HepG2 (cell line): ENCODE measurements at regions not wholly inside any gene's neighbourhood (a gene's known extent, or its start where the extent isn't known, plus 50 kb on each side); places are given as distances from the start of the nearest gene placed in this dataset.

Experiments
- ATAC-seq: fragments of 200-7000 bp; cut with Tn5 transposase; 3 replicates; pipeline ENCODE4 v1.9.1; 2020; ENCODE audit warnings: mild to moderate bottlenecking, moderate library complexity
- BruUV-seq: library from RNA; stranded (reverse); fragments of 400-500 nt; replicated peaks from 2 replicates; lab custom pipeline; 2021; lab: Mats Ljungman, UMichigan
- CTCF ChIA-PET: fragments of 300-600 bp; formaldehyde crosslinking; extraction: SDS; loops from one replicate; lab custom pipeline; 2021; ENCODE audit warnings: low total read pairs, inconsistent platforms, low intra/inter-chr PET ratio; lab: Yijun Ruan, JAX
- POLR2A ChIA-PET: fragments of 350-600 bp; sonication (Branson Sonifier 250); formaldehyde crosslinking; loops from one replicate; lab custom pipeline; 2020; ENCODE audit warnings: antibody characterized with exemption, inconsistent platforms; lab: Yijun Ruan, JAX
- DNase-seq: peaks from one replicate; pipeline ENCODE4 v3.0.0-alpha.2; 2015; ENCODE audit warnings: low spot score
- FAIRE-seq: peaks from 3 replicates; lab custom pipeline; 2011; peaks lifted over from hg19 to GRCh38; lab: Jason Lieb, UNC
- H2AFZ ChIP-seq: one replicate; pipeline ENCODE4 v1.6.1; 2011; ENCODE audit warnings: low read length, inconsistent platforms
- H3K27ac ChIP-seq: fragments of 300-600 bp; 3 replicates; pipeline ENCODE4 v1.8.0; 2011; ENCODE audit warnings: mixed run types, mild to moderate bottlenecking, mixed read lengths, low read length, inconsistent platforms; ENCODE audit not compliant: insufficient read depth; ENCODE audit errors: extremely low read length
- H3K27me3 ChIP-seq, 2 experiments: fragments of 200-600 bp in 1 of 2; 2 replicates in 1 of 2; 3 replicates in 1 of 2; pipeline versions ENCODE4 v1.6.0 to v1.8.0; 2011; ENCODE audit warnings: low read length in 2 of 2, mild to moderate bottlenecking in 2 of 2, moderate library complexity in 2 of 2, inconsistent platforms in 1 of 2; ENCODE audit not compliant: insufficient read depth in 2 of 2, control insufficient read depth in 1 of 2
- H3K36me3 ChIP-seq, 2 experiments: fragments of 200-600 bp in 1 of 2; replicated peaks in 1 of 2; 2 replicates in 1 of 2; 3 replicates in 1 of 2; pipeline versions ENCODE4 v1.5.1 to v1.8.0; 2011; ENCODE audit warnings: low read length in 2 of 2, inconsistent platforms in 1 of 2; ENCODE audit not compliant: insufficient read depth in 2 of 2, control insufficient read depth in 1 of 2
- H3K4me1 ChIP-seq: 2 replicates; pipeline ENCODE4 v1.5.1; 2012; ENCODE audit warnings: low read length, inconsistent platforms; ENCODE audit not compliant: insufficient read depth
- H3K4me2 ChIP-seq: 2 replicates; pipeline ENCODE4 v1.6.0; 2011; ENCODE audit warnings: low read depth, low read length, inconsistent platforms
- H3K4me3 ChIP-seq, 3 experiments: fragments of 200-600 bp in 1 of 3; sonication (generic), shearing (Covaris generic) in 1 of 3; replicated peaks in 1 of 3; 2 replicates each; pipeline ENCODE4 v1.5.1; 2011 to 2016; ENCODE audit warnings: low read length in 3 of 3, inconsistent platforms in 2 of 3, low read depth in 2 of 3, mild to moderate bottlenecking in 2 of 3, control low read depth in 1 of 3, mixed read lengths in 1 of 3; ENCODE audit not compliant: insufficient read depth in 1 of 3
- H3K79me2 ChIP-seq: one replicate; pipeline ENCODE4 v1.6.1; 2011; ENCODE audit warnings: low read length, inconsistent platforms; ENCODE audit not compliant: insufficient read depth
- H3K9ac ChIP-seq: 2 replicates; pipeline ENCODE4 v1.6.0; 2011; ENCODE audit warnings: mild to moderate bottlenecking, low read depth, low read length, inconsistent platforms; ENCODE audit not compliant: insufficient read depth
- H3K9me3 ChIP-seq: 2 replicates; pipeline ENCODE4 v1.5.1; 2012; ENCODE audit warnings: mild to moderate bottlenecking, low read length
- H4K20me1 ChIP-seq: 2 replicates; pipeline ENCODE4 v1.6.0; 2011; ENCODE audit warnings: inconsistent platforms, mild to moderate bottlenecking, low read length, moderate library complexity; ENCODE audit not compliant: insufficient read depth
- CCDC6 ChIP-seq: sonication (generic); formaldehyde crosslinking; IDR thresholded peaks from 2 replicates; pipeline ENCODE4 v1.8.1; 2022; ENCODE audit warnings: mild to moderate bottlenecking, missing genetic modification reagents, moderate library complexity
- HDAC1 ChIP-seq: sonication (generic); formaldehyde crosslinking; IDR thresholded peaks from 2 replicates; pipeline ENCODE4 v1.5.1; 2020; ENCODE audit warnings: mild to moderate bottlenecking, missing genetic modification reagents
- IRF2 ChIP-seq: IDR thresholded peaks from 2 replicates; pipeline ENCODE4 v1.6.1; 2018; ENCODE audit warnings: missing genetic modification reagents, missing compliant biosample characterization
- MTF1 ChIP-seq: sonication (generic); formaldehyde crosslinking; IDR thresholded peaks from 2 replicates; pipeline ENCODE4 v1.5.0; 2020; ENCODE audit warnings: missing genetic modification reagents
- SMAD3 ChIP-seq: sonication (generic); formaldehyde crosslinking; IDR thresholded peaks from 2 replicates; pipeline ENCODE4 v1.4.0; 2020; ENCODE audit warnings: missing genetic modification reagents
- TOE1 ChIP-seq: sonication (generic); formaldehyde crosslinking; IDR thresholded peaks from 2 replicates; pipeline ENCODE4 v1.4.0; 2020; ENCODE audit warnings: mild to moderate bottlenecking, missing genetic modification reagents
- TOPORS ChIP-seq: sonication (generic); formaldehyde crosslinking; IDR thresholded peaks from 2 replicates; pipeline ENCODE4 v1.8.0; 2023; ENCODE audit warnings: mild to moderate bottlenecking, missing genetic modification reagents
- U2AF1 ChIP-seq: fragments of 200-400 bp; formaldehyde crosslinking; optimal IDR thresholded peaks from 2 replicates; pipeline ENCODE3; 2017; ENCODE audit warnings: mild to moderate bottlenecking, low read depth, low read length
- ZNF17 ChIP-seq: sonication (generic); formaldehyde crosslinking; IDR thresholded peaks from 2 replicates; pipeline ENCODE4 v1.5.0; 2020; ENCODE audit warnings: mild to moderate bottlenecking, missing genetic modification reagents
- ZNF326 ChIP-seq: sonication (generic); formaldehyde crosslinking; IDR thresholded peaks from 2 replicates; pipeline ENCODE4 v1.4.0; 2020; ENCODE audit warnings: missing genetic modification reagents, borderline replicate concordance
- ZNF672 ChIP-seq: sonication (generic); formaldehyde crosslinking; IDR thresholded peaks from 2 replicates; pipeline ENCODE4 v1.8.1; 2022; ENCODE audit warnings: missing genetic modification reagents
- WGBS: methylation state at CpG from one replicate; pipeline ENCODE4 v1.1.6; 2017; ENCODE audit warnings: low lambda C conversion rate; 5-methylcytosine and 5-hydroxymethylcytosine counted together
- in situ Hi-C: cut with HindIII; loops from 2 replicates; pipeline ENCODE4 v1.10.0; 2017; ENCODE audit warnings: low pct_unique_long_range_greater_than_20kb; ENCODE audit not compliant: extremely low pct_ligation_motif_present
- intact Hi-C: fragments of 100-400 bp; cut with micrococcal nuclease; formaldehyde crosslinking; loops from one replicate; pipeline ENCODE4 v1.10.0; 2022; ENCODE audit not compliant: unreplicated experiment
- TF ChIP-seq, protein P1 (sequence below): sonication (generic); formaldehyde crosslinking; IDR thresholded peaks from 2 replicates; pipeline ENCODE4 v1.4.0; 2020; ENCODE audit warnings: missing genetic modification reagents
- TF ChIP-seq, protein P2 (sequence below): sonication (generic); formaldehyde crosslinking; IDR thresholded peaks from 2 replicates; pipeline ENCODE4 v1.4.0; 2020; ENCODE audit warnings: missing genetic modification reagents, borderline replicate concordance

DNA sequence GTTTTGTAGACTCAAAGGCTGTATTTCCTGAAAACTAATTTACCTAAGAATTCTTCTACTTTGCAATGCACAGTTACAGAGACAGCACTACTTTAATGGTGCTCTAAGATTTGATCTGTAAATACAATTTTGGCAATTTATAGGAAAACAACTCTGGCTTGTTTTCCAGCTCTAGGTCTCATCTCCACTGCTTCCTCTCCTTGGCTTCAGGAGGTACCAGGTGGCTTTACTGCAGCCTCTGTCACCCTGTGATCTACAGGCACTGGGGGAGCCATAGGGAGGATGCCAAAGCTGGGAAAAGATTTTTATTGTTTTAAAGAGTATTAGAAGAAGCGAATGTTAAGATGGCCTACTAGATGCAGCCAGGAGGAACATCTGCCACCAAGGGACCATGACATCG lies 1563.6 kb downstream of the OLFM4 start (continued):
- TF ChIP-seq, protein P1, sequence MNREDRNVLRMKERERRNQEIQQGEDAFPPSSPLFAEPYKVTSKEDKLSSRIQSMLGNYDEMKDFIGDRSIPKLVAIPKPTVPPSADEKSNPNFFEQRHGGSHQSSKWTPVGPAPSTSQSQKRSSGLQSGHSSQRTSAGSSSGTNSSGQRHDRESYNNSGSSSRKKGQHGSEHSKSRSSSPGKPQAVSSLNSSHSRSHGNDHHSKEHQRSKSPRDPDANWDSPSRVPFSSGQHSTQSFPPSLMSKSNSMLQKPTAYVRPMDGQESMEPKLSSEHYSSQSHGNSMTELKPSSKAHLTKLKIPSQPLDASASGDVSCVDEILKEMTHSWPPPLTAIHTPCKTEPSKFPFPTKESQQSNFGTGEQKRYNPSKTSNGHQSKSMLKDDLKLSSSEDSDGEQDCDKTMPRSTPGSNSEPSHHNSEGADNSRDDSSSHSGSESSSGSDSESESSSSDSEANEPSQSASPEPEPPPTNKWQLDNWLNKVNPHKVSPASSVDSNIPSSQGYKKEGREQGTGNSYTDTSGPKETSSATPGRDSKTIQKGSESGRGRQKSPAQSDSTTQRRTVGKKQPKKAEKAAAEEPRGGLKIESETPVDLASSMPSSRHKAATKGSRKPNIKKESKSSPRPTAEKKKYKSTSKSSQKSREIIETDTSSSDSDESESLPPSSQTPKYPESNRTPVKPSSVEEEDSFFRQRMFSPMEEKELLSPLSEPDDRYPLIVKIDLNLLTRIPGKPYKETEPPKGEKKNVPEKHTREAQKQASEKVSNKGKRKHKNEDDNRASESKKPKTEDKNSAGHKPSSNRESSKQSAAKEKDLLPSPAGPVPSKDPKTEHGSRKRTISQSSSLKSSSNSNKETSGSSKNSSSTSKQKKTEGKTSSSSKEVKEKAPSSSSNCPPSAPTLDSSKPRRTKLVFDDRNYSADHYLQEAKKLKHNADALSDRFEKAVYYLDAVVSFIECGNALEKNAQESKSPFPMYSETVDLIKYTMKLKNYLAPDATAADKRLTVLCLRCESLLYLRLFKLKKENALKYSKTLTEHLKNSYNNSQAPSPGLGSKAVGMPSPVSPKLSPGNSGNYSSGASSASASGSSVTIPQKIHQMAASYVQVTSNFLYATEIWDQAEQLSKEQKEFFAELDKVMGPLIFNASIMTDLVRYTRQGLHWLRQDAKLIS = no peak

DNA sequence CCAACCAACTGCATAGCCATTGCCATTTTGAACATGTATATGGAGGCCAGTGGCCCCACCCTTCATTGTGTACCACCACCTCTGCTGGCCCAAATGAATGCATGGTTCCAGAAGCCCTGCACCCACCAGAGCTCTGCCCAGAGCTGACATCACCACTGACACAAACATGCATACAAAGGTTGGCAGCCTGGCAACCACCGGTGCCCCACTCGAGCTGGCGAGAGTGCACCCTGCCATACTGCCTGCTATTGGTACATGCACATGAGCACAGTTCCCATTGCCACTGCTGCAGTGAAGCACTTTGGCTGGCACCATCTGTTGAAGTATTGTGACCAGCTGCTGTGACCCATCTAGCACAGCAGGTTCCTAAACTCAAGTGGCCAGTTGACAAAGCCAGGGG lies 1564.9 kb downstream of the OLFM4 start:
- Histone ChIP-seq H3K9me3 (peaks cover 74% of the 10 kb centered on the region), H3K79me2 (no peaks in the 10 kb centered on the region), H2AFZ (no peak overlapping the region), H3K4me1 (no peaks in the 10 kb centered on the region), H3K36me3 (no peaks in the 10 kb centered on the region), H3K9ac (no peak overlapping the region), H3K27me3 (no peaks in the 10 kb centered on the region; a peak in 1 of 5 replicates), H3K4me3 (no peak overlapping the region), H3K4me2 (no peak overlapping the region), H4K20me1 (no peaks in the 10 kb centered on the region), H3K27ac (no peak overlapping the region)
- DNase-seq = no peak
- no TSS peak for BruUV-seq
- ChIA-PET POLR2A (no interaction called here), CTCF (no interaction called here)
- intact Hi-C loops = no loop called here
- in situ Hi-C loops = no loop called here
- ATAC-seq = no peak
- TF ChIP-seq HDAC1 (CRISPR knock-in tag) = no peak
- 0% methylated on average over 1 of the region's 3 CpGs for WGBS
- FAIRE-seq = no peak

DNA sequence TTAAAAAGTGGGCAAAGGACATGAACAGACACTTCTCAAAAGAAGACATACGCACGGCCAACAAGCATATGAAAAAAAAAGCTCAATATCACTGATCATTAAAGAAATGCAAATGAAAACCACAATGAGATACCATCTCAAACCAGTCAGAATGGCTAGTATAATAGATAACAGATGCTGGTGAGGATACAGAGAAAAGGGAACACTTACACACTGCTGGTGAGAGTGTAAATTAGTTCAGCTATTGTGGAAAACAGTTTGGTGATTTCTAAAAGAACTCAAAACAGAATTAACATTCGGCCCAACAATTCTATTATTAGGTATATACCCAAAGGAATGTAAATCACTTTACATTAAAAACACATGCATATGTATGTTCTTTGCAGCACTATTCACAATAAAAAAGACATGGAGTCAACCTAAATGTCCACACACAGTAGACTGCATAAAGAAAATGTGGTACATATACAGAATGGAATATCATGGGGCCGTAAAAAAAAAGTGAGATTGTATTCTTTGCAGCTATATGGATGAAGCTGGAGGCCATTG lies 1569.0 kb downstream of the OLFM4 start:
- H3K27ac ChIP-seq = no peak overlapping the region
- no peak overlapping the region for H3K4me3 ChIP-seq
- no peaks in the 10 kb centered on the region for H3K36me3 ChIP-seq
- no peaks in the 10 kb centered on the region; a peak in 1 of 5 replicates for H3K27me3 ChIP-seq
- POLR2A ChIA-PET = no interaction called here
- H3K4me2 ChIP-seq = no peak overlapping the region
- no peaks in the 10 kb centered on the region for H4K20me1 ChIP-seq
- no peak for ATAC-seq
- no peaks in the 10 kb centered on the region for H3K4me1 ChIP-seq
- no peak overlapping the region for H3K9ac ChIP-seq
- 10% methylated on average over 4 of the region's 4 CpGs for WGBS
- intact Hi-C loops = no loop called here
- no peak overlapping the region for H2AFZ ChIP-seq
- H3K9me3 ChIP-seq = peaks cover 73% of the 10 kb centered on the region
- no peak for FAIRE-seq
- H3K79me2 ChIP-seq = no peaks in the 10 kb centered on the region
- DNase-seq = no peak
- BruUV-seq = no TSS peak
- CTCF ChIA-PET = no interaction called here
- in situ Hi-C loops = no loop called here
- no peak for TF ChIP-seq TOPORS (CRISPR knock-in tag)
- TF ChIP-seq MTF1 (CRISPR knock-in tag) = no peak
- TF ChIP-seq CCDC6 (CRISPR knock-in tag) = no peak
- TF ChIP-seq SMAD3 (CRISPR knock-in tag) = no peak
- TF ChIP-seq, protein P2, sequence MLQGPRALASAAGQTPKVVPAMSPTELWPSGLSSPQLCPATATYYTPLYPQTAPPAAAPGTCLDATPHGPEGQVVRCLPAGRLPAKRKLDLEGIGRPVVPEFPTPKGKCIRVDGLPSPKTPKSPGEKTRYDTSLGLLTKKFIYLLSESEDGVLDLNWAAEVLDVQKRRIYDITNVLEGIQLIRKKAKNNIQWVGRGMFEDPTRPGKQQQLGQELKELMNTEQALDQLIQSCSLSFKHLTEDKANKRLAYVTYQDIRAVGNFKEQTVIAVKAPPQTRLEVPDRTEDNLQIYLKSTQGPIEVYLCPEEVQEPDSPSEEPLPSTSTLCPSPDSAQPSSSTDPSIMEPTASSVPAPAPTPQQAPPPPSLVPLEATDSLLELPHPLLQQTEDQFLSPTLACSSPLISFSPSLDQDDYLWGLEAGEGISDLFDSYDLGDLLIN (CRISPR knock-in tag) = no peak
- no peak for TF ChIP-seq IRF2
- no peak for TF ChIP-seq ZNF17
- TF ChIP-seq TOE1 = no peak
- TF ChIP-seq ZNF326 (CRISPR knock-in tag) = no peak
- TF ChIP-seq U2AF1 = no peak
- TF ChIP-seq ZNF672 (CRISPR knock-in tag) = no peak
